Mammary epithelial cell (primary cell): ENCODE measurements at regions not wholly inside any gene's neighbourhood (a gene's known extent, or its start where the extent isn't known, plus 50 kb on each side); places are given as distances from the start of the nearest gene placed in this dataset.

ENCODE experiments used
- EZH2 ChIP-seq: IDR thresholded peaks from 2 replicates; pipeline ENCODE4 v1.6.1; 2012; ENCODE audit warnings: low read length, inconsistent platforms, borderline replicate concordance
- TF ChIP-seq, protein P1 (sequence below), 2 donors: IDR thresholded peaks in 1 of 2; conservative IDR thresholded peaks in 1 of 2; 2 replicates each; pipeline ENCODE4 v1.5.1; 2011 to 2012; ENCODE audit warnings: inconsistent platforms in 2 of 2, low read length in 2 of 2, mild to moderate bottlenecking in 2 of 2, control low read depth in 1 of 2, low read depth in 1 of 2; ENCODE audit not compliant: insufficient read depth in 1 of 2; ENCODE audit errors: extremely low read depth in 1 of 2

DNA sequence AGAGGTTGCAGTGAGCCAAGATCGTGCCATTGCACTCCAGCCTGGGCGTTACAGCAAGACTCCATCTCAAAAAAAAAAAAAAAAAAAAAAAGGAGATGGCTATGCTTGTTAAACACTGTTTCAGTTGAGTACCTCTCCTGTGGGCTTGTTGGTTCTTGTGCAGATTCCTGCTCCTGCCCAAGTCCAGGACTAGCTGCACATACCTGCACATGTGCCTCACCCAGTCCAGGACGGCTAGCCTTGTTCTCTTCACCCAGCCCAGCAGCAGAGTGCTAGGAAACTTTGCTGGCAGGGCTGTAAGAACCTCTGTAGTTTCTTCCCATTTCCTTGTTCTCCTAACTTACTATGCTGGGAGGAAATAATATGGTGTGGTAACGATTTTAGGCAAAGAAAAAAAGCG is 234.1 kb upstream of the DMRT1 start:
- no peak for TF ChIP-seq EZH2
- TF ChIP-seq, protein P1, sequence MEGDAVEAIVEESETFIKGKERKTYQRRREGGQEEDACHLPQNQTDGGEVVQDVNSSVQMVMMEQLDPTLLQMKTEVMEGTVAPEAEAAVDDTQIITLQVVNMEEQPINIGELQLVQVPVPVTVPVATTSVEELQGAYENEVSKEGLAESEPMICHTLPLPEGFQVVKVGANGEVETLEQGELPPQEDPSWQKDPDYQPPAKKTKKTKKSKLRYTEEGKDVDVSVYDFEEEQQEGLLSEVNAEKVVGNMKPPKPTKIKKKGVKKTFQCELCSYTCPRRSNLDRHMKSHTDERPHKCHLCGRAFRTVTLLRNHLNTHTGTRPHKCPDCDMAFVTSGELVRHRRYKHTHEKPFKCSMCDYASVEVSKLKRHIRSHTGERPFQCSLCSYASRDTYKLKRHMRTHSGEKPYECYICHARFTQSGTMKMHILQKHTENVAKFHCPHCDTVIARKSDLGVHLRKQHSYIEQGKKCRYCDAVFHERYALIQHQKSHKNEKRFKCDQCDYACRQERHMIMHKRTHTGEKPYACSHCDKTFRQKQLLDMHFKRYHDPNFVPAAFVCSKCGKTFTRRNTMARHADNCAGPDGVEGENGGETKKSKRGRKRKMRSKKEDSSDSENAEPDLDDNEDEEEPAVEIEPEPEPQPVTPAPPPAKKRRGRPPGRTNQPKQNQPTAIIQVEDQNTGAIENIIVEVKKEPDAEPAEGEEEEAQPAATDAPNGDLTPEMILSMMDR (conservative IDR thresholded peaks at IDR 0.05 in 1 of 2, IDR thresholded peaks at IDR 0.05 in 1 of 2; ENCODE audit: extremely low read depth in 1 of 2, insufficient read depth in 1 of 2, low read depth in 1 of 2, low read length in 2 of 2) = no peak
